LNCAP (cell line): ENCODE measurements at regions not wholly inside any gene's neighbourhood (a gene's known extent, or its start where the extent isn't known, plus 50 kb on each side); places are given as distances from the start of the nearest gene placed in this dataset.

Experiments used
- CTCF ChIP-seq: fragments of 450-650 bp; IDR thresholded peaks from 2 replicates; pipeline ENCODE4 v1.5.1; 2017; ENCODE audit warnings: mild to moderate bottlenecking

- no peak for TF ChIP-seq CTCF
Observed at GRCh38 chr2:204134421-204134820, 197.9 kb downstream of the ICOS start.

GRCh38 chr2:204135752-204136151 is 199.2 kb downstream of the ICOS start:
- TF ChIP-seq CTCF, result no peak

GRCh38 chr2:204138206-204138605 is 201.6 kb downstream of the ICOS start:
- no peak for TF ChIP-seq CTCF

- no peak for TF ChIP-seq CTCF
Observed at GRCh38 chr2:204140246-204140645, 203.7 kb downstream of the ICOS start.

- no peak for TF ChIP-seq CTCF
Observed at GRCh38 chr2:204143216-204144014, 206.9 kb downstream of the ICOS start.

GRCh38 chr2:204144492-204144891 is 207.9 kb downstream of the ICOS start:
- TF ChIP-seq CTCF, result no peak

- TF ChIP-seq CTCF, result peak; percentile 85
Observed at GRCh38 chr2:204145263-204145751, 208.7 kb downstream of the ICOS start.
